ENCODE measurements at regions not wholly inside any gene's neighbourhood (a gene's known extent, or its start where the extent isn't known, plus 50 kb on each side); places are given as distances from the start of the nearest gene placed in this dataset.

DNA sequence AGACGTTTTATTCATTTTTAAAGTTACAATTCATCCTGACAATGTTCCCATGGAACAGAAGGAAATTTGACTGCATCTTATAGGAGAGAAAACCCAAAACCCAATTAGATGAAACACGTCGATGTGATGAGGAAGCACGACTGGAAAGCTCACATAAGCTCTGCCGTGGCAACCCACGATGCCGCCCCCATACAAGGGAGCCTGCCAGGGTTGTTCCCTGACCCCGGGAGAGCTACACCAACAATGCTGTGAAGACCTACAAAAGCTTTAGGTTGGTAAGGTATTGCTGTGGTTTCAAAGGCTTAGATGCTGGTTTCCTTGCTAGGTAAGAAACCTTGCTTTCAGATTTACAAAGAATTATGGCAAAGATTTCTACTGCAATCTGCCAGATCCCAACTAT lies 393.1 kb downstream of the KLF12 start:
- DNase-seq: no peak

DNA sequence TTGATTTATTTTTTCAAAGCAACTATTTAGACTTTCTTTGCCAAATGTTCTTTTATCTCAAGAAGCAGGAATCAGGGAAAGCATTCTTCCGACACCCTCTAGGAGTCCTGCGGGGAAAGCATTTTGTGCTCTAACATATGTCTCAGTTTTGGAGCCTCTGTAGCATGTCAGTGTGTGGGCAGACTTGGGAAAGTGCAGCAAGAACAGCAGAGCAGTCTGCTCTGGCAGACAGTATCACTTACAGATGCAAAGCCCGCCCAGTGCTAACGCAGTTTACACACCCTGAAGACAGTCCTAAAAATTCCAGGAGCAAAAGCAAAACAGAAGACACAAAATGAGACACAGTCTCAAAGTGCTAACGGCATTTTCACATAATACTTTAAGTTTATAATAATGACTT lies 393.5 kb downstream of the KLF12 start:
- DNase-seq: no peak

DNA sequence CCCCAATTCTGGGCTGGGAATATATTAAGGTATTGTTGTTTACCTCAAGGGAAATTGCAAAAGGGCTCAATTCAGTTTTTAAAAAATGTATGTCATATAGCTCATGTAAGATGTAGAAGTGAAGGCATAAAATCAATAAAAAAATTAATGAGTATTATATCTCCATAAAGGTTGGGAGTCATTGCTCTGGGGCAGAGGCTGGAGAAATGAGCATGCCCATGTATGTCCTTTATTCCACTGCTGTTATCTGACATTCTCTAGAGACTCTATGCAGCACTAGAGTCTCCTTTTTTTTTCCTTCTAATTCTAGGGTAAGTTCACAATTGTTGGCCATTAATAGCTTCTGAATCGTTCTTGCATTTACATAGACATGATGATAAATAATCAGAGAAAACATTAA lies 394.8 kb downstream of the KLF12 start:
- DNase-seq: no peak

DNA sequence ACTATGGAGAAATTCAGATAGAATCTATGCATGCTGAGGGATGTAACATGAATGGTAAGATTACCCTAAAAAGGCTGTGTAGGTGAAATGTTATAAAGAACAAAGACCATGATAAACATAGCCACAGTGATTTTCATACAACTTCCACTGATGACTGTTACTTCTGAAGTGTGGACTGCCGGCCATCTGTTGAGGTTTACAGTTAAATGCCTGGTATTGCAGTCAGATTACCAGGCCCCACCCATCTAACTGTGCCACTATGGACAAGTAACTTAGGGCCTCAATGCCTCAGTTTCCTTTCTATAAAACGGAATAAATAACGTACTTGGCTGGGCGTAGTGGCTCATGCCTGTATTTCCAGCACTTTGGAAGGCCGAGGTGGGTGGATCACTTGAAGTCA lies 395.6 kb downstream of the KLF12 start:
- peak in 1 of 2 experiments; percentile 24 for DNase-seq

DNA sequence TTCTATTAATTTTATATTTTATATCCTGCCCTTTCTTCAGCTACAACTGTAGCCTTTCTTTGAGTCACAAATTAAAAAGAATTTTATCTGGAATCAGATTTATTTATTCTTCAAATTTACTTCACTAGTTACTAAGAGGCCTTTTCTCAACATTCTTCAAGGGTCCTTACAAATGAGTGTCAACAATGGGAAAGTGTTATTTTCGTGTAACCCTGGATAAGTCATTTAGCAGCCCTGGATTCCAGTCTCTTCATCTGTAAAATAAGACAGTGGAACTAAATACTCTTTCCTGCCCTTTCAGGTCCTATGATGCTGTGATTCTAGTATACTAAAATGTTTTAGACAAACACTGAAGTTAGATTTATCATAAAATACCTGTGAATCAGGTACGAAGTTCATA lies 397.0 kb downstream of the KLF12 start:
- DNase-seq: no peak

DNA sequence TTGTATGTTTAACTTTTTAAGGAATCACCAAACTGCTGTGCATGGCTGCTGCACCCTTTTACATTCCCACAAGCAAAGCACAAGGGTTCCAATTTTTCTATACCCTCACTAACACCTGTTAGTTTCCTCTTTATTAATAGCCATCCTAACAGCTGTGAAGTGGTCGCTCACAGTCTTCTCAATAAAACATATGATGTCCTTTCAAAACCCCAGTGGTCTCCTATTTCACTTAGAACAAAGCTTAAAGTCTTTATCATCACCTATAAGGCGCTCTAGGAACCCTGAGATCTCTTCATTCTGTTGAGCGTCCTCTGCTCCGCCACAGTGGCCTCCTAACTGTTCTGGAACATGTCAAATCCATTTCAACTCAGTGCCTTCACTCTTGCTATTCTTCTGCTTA lies 400.5 kb downstream of the KLF12 start:
- DNase-seq: no peak

DNA sequence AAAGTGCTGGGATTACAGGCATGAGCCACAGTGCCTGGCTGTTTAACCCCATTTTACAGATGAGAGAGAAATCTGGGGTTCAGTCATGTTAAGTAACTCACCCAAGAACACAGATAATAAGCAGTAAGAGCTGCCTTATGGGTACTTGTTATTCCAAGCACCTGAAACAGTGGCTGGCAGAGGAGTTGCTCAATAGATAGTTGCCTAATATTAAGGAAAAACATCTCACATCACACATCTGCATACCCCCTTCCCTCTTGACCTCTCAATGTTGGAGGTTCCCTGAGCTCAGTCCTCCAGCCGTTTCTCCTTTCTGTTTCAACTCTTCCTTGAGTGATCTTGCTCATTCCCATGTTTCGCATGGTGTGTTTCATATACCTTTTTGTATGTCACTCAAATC lies 401.9 kb downstream of the KLF12 start:
- DNase-seq: no peak

DNA sequence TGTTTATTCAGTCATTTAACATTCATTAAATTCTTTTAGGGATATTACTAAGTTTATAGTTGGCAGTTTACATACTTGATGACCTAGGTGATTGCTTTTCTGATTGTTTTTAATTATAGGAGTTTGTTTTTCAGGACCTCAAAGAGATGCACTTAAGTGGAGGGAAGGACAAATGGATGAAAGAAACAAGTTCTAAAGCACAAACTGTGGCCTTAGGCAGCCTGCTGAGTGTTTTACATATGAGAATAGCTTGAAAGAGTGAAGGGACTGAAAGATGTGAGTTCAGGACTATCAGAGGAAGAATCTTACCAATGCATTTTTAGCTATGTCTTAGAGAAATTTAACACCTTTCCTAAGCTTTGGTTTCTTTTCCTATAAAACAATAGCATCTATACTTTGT lies 402.6 kb downstream of the KLF12 start:
- DNase-seq: no peak

DNA sequence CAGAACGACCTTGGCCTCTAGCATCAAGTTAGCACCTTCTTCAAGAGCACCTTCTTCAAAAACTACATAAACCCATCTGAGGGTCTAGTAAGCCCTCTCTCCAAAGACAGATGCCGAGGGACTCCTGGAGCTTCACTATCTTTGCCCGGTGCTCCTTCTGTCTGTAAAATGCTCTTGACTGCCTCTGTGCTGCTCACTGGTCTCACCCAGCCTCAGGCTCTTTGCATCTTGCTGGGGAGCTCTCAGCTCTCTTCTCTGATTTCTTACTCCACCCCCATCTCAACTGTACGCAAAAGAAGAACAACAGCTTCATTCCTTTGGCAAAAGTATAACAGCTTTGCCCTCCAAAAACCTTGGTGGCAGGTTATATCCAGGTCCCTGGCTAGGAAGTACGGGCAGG lies 404.2 kb downstream of the KLF12 start:
- no peak for DNase-seq

DNA sequence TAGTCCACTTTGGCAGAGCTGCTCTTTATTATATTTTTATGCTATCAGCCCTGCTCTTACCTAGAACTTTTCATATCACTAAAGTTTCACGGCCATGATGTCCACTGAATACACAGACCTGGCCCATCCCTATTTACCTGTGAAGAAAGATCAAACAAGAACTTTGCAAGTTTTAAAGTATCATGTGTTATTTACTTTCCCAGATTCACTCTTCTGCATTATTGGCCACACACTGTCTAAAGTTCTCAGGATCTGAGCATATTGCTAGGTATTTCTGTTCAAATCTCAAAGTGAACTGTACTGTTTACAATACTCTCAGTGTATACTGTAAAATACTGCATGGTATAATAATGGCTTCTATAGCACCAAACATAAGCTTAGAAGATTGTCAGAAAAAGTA lies 405.2 kb downstream of the KLF12 start:
- DNase-seq: no peak

DNA sequence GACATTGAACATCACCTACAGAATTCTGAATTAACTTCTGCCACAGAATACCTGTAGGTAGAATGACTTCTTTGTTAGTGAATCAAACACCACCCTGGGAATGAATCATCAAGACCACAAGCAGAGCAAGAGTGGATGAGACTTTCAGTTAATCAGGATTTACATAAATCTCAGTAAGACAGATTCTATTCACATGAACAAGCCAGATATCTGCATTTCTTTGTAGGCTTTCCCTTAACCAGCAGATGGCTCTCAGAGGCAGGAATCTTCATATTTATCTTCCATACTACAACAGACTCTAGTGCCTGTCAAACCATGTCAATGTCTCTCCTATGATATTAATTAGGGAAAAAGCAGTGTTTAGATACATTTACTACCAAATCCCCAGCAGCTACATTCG lies 412.1 kb downstream of the KLF12 start:
- peak; percentile 7 to 56 for DNase-seq

DNA sequence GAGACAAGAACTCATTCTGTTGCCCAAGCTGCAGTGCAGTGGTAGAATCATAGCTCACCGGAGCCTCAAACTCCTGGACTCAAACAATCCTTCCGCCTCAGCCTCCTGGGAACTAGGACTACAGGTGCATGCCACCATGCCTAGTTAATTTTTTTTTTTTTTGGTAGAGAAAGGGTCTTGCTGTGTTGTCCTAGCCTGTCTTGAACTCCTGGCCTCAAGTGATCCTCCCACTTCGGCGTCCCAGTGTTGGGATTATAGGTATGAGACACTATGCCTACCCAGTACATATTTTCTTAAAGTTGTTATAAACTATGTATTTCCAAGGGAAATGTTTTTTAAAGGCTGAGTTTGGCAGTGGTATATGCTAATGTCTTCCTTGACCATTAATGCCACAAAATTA lies 412.6 kb downstream of the KLF12 start:
- no peak for DNase-seq

DNA sequence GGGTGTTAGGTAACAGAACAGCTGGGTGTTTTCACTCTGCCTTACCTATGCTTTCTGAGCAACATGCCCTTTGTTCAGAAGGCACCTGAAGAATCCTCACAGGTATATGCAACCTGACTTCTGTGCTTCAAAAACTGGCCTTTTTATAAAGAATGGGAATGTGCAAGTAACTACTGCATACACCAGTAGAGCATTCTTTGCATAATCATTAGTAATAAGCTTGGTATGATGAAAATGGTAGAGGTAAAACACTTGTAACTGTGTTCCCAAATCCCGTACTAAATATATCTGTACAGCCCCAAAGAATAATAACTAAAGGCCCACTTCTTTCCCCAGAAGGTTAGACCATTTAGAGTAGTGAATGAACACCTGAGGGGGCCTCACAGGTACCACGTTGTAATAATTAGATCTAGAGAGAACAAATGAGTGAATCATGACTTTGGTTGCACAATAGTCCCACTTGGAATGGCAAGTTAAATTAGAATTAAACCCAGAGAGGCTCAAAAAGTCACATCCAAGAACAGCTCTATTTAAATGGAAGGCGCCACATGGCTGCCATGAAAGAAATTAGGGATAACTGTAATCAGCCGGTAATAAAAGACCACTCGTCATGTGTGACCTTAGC lies 413.9 kb downstream of the KLF12 start:
- no peak for DNase-seq

DNA sequence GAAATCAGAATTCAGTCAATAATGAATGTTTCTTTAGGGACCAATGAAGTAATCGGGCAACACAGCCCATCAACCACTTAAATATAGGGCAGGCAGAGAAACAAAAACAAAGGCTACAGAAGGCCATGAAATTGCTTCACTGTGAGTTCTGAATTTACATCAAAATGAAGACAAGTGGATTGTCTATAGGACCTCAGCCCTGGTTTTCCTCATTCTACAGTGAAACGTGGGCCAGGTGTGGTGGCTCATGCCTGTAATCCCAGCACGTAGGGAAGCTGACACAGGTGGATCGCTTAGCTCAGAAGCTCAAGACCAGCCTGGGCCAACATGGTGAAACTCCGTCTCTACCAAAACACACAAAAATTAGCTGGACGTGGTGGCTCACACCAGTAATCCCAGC lies 416.0 kb downstream of the KLF12 start:
- DNase-seq: no peak

DNA sequence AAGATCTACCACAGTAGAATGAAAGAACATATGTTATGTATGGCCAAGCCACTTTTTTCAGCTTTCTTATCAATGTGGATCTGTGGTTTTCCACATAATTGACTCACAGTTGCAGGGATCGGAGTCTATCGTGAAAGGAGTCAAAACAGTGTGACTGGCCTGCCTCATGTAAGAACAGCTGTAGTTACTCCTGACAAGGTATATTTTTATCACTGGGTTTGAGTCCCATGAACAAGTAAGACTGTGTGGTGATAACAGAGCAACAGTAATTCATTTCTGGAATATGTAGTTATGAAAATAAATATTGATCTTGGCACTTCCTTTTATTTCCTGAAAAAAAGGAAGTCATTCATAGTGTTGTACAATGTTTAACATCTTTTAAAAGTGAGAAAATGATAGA lies 416.6 kb downstream of the KLF12 start:
- no peak for DNase-seq

DNA sequence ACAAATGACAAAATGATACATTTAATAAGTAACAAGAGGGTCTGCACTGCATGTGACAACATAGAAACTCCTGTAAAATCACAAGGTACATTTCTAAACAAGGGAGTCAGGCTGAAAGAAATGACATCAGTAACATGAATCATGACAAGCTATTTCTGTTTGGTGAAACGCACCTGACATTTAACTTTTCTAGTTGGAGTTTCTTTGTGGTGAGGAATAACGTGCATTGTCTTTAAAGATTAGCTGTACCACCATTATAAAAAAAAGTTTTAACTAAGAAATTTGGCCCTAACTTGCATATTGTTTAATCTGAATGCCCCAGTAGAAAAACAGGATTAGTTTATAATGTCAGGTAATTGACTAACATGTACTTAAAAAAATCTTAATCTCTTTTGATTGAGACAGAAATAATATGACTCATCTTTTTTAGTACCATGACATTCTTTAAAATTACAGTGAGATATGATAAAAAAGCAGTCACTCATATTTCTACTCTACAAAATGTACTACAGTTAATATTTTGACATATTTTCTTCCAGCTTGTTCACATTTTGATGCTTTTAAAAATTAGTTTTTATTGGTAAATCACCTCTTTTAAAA lies 418.2 kb downstream of the KLF12 start:
- DNase-seq: no peak

DNA sequence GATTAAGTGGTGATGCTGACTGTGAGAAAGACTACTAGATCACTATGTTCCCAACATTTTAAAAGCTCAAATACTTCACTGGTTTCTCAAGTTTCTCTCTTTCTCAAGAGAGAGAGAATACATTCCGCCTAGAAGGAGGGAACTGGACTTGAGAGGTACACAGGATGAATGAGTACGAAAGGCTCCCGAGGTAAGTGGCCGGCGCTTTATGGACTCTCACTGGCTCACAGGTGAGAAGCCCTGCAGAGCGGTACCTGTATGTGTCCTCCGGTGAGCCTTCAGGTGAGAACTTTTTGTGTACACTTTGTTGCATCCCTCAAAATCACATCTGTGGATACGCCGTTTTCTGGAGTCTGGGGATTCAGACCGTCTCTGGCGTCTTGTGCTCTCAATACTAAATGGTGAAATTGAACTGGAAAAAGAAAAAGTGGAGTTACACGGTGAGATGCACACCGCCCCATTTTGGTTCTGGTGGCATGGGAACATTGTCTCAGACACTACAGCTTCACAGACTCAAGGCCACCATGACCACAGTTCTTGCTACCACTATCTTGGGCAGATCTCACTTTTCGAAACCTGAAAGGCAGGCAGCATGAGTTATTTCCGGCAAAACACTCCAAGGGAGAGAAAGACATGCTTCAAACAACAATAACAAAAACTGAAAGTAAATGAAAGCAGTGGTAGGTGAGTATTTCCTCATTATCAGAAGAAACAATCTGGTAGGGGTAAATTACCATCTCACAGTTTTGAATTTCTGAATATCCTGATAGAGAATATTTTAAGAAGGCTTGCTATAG lies 418.9 kb downstream of the KLF12 start:
- no peak for DNase-seq

DNA sequence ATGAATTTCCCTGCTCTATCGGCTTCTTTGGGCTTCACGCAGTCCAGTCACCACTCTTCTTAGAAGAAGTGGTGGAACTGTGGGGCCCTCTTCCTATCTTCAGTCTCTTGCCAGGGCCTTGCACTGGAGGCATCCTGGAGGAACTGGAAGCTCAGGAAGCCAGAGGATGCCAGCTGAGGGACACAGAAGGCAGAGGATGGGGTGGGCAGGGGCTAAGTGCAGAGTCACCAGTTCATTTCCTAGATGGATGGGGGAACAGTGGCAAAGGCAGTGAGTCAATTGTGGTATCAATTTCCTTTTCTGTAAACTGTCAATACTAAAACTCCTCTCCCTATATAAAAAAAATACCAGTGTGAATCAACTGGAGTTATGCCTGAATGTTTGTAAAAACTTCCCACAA lies 419.7 kb downstream of the KLF12 start:
- DNase-seq: no peak

DNA sequence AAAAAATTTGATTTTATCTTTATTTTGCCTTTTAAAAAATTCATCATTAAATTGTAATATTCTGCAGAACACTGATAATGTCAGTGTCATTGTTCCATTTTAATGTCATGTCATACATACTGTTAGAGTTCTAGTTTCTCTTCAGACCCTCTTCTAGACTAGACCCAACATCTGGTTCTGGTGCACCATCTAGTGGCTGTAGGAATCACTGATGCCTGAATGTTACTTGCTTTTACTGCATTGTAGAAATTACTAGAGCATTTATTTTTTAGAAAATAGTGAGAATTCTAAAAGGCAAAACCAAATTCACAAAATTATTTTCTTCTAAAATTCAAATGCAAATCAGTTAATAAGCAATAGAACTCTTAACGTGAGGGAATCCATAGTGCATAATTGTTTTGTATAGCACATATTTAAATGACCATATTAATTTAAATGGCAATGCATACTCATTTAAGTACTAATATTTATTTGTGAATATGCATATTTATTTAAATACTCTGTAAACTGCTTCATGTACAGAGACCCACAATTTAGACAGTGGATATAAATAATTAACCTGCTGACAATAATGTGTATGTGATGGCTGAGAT lies 425.7 kb downstream of the KLF12 start:
- peak; percentile 26 to 54 for DNase-seq

DNA sequence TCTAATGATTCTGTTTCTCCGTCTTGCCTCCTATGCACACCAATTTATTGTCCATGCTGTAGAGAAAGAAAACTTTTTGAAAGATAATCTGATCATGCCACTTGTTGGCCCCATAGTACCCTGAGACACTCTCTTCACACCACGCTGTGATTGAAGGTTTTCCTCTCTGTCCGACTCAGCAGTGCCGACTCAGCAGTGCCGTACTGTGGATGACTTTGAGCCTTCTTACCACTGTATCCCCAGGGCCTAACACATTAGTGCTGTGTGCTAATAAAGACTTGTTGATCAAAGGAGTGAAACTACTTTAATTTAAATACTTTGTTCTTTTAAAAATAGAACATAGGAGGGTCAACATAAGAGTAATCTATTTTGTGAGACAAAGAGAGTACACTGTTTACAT lies 429.6 kb downstream of the KLF12 start:
- DNase-seq: no peak

DNA sequence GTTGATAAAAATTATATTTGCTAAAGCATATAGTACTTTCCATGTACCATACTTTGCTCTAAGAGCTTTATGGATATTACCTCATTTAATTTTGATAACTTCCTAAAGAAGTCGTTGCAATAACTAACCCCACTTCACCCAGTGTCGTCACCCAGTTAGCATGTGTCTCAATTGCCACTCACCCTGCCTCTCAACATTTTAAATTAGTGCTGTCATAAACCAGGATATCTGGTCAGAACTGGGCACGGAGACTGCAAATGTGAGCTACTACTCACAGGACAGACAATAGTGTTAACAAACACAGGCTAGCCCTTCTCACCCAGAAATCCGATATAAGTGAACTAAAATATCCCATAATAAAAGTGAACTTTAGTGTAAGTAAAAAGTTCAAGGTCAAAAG lies 430.6 kb downstream of the KLF12 start:
- DNase-seq: no peak

DNA sequence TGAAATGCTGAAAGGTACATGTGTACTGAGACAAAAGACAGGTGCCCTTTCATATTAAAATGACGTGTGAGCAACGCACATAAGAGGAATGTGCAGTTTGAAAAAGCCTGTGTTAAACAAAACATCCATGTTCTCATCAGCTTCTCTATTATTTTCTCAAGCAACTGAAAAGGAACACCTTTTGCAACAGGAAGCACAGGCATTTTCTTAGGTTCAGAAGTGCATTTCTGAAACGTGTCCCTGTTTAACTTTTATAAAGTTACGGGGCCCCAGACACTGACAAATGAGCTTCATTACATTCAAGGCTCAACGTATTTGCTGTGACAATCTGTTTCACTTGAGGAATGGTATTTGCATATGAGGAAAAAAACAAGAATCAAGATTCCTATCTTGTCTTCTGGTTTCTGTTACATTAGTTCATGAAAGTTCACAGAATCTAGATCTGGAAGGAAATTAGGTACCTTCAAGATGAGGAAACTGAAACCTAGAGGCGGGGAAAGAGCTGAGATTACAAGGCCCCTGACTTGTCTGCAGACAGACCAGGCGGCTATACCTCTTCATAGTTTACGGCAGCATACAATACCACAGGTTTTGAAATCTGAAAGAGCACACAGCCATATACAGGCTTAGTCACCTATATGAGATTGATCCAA lies 431.7 kb downstream of the KLF12 start:
- no peak for DNase-seq

DNA sequence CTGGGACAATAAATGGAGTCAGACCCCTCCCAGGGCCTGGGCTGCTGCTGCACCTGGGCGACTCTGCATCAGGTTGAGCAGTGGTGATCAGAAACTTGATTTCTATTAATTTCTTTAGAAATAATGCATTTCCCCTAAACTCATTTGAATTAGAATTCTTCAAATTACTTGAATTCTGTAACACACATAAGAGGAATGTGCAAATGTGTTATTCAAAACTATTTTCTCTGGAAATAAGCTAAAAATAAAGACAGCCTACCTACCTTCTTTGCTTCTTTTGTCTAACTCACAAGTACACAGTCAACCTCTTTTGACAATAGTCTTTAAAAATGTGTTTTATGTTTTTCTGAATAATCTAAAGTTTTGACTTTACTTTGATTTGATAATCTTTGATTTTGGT lies 433.0 kb downstream of the KLF12 start:
- DNase-seq: no peak

DNA sequence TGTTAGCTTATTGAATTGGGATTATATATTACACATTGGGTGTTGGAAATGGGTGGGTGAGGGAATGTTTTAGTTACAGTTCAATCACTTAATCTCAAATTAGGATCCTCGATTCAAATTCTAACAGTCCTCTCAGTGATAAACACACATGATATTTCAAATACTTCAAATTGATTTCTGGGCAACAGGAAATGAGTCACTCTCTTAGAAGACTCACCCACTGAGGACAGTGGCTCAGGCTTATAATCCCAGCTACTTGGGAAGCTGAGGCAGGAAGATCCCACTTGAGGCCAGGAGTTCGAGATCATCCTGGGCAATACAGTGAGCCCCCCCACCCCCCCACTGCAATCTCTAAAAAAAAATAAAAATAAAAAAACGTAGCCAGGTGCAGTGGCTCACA lies 435.3 kb downstream of the KLF12 start:
- no peak for DNase-seq
